ENCODE measurements at regions not wholly inside any gene's neighbourhood (a gene's known extent, or its start where the extent isn't known, plus 50 kb on each side); places are given as distances from the start of the nearest gene placed in this dataset.

GRCh38 chr13:22141716-22142115 lies 470.8 kb downstream of the FGF9 start:
- DNase-seq, result no peak

GRCh38 chr13:22143671-22144070 lies 472.8 kb downstream of the FGF9 start:
- DNase-seq, result no peak

DNA sequence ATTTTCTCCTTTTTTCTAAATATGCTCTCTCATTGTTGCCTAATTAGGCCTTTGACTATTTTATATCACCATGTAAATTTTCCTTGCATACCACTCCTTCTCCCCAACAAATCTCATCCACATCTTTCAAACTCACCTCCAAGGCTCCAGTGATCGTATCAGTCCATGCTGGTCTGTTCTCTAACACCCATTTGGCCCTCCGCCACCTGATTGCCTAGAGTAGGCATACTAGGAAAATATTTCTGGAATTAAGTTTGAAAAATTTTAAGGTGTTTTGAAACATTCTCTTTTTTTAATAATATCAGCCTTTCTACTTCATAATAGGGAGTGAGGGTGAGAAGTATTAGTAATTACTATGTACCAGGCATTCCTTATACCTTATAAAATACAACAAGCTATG lies 473.9 kb downstream of the FGF9 start:
- no peak for DNase-seq

- DNase-seq, result no peak
These were observed 477.3 kb downstream of the FGF9 start for GRCh38 chr13:22148187-22148586.

- DNase-seq, result no peak
These were observed 481.9 kb downstream of the FGF9 start for GRCh38 chr13:22152751-22153150.

- no peak for DNase-seq
These were observed 483.2 kb downstream of the FGF9 start for GRCh38 chr13:22154041-22154440.

GRCh38 chr13:22161871-22162270 lies 491.0 kb downstream of the FGF9 start:
- DNase-seq, result peak; percentile 38

DNA sequence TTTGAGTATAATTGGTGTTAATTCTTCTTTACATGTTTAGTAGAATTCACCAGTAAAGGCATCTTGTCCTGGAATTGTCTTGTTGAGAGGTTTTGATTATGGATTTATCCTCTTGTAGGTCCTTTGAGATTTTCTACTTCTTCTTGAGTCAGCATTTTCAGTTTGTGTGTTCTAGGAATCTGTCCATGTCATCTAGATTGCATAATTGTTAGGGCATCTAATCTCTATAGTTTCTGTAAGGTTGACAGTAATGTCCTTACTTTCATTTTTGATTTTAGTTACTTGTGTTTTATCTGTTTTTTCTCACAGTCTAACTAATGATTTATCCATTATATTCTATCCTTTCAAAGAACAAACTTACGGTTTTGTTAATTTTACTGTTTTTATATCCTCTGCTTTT lies 492.0 kb downstream of the FGF9 start:
- DNase-seq, result no peak

DNA sequence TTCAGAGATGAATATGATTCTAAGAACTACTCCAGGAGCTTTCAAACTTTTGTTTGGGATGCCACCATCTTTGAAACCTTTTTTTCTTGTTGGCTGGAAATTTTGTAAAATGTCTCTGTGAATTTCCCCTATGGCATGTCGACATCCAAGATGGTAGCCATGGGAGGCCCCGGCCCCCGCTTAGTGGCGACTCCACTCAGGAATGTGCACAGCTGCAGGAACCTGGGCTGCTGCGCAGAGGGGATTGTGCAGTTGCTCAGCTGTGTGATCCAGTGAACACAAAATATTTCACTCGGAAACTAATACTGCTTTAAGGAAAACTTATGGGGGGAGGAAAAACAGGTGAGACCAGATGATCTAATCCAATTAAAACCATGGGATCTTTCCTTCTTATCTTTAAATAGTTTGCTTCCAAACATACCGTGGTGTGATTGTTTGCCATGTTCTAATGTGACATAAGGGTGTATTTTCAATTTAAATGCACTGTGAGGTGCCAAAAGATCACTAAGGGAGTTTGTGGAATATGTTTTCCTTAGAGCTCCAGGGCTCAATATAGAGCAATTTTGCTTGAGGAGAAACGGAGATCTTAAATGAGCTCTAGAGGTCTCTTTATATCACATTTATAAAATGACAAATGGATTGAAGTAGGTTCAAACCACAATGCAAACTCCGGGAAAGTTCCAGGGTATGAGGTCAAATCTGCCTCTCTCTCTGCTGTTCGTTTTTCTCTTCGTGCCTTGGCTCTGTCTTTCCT lies 497.7 kb downstream of the FGF9 start:
- DNase-seq, result no peak

DNA sequence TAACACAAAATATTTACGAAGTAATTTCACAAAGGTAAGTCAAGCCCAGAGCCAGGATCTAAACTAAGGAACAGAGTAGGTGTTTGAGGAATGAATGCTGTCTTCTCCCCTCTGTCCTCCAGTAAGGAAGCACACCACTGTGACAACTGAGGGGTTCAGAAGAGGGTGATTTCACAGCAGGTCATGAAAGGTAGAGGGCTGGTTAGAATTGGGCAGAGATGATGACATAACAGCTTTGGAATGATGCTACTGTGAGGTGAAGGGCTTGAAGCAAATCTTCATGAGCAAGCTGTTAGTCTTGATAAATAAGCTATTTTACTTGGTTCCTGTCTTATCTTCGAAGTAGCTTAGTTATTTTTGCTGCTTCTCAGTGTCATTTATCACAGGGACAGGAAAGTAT lies 498.6 kb downstream of the FGF9 start:
- DNase-seq, result no peak

- no peak for DNase-seq
These were observed 502.7 kb downstream of the FGF9 start for GRCh38 chr13:22173610-22174009.

DNA sequence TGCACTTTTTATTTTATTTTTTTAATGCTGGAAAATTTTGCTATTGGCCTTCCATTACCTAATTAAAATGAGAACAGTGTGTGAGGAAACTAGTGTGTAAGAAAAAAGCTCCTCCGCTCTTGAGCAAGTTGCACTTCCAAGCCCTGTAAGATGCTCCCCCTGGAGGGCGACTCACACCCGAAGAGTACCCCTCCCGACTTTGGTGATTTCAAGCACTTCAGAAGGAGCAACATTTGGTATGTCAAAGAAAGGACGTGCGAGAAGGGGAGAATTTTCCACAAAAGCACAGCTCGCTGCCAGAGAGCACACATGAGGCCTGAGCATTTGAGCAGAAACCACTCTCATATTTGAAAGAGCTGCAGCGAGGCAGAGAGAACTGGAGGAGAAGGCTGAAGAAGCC lies 504.4 kb downstream of the FGF9 start:
- DNase-seq, result no peak

DNA sequence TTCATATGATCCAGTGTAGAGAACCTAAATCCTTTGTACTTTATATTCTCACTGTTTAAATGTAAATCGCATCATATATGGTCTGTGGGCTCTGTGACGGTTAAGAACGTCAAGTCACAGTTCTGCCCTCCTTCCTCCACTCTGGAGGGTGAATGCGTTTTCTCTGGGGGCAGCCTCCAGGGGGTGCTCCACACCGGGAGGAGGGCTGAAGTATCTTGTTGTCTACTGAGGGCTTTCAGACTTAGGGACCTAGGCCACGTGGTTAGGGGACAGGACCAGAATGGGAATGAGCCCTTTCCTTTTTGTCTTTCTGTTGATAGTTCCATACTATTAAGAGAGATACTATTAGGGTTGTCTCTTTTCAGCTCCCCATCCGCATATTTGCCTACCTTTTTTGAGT lies 504.9 kb downstream of the FGF9 start:
- no peak for DNase-seq

DNA sequence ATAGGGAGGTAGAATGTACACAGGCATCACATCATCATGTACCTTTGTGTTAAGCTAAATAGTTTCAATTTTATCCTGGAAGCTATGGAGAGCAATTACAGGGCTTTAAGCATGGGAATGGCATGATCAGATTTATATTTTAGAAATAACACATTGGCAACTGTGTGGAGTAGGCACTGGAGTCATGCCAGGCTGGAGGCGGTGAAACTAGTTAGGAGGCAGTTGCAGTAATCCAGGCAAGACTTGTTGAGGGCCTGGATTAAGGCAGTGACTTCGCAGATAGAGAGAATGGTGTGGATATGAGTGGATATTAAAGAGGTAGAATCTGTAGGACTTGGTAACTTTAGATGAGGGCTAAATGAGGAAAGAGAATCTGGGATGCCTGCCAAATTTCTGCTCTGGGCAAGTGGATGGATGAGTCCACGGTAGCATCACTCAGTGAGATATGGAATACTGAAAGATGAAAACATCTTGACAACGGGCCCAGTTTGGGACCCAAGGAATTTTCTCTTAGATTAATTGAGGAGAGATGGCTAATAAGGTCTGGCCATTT lies 506.2 kb downstream of the FGF9 start:
- no peak for DNase-seq

DNA sequence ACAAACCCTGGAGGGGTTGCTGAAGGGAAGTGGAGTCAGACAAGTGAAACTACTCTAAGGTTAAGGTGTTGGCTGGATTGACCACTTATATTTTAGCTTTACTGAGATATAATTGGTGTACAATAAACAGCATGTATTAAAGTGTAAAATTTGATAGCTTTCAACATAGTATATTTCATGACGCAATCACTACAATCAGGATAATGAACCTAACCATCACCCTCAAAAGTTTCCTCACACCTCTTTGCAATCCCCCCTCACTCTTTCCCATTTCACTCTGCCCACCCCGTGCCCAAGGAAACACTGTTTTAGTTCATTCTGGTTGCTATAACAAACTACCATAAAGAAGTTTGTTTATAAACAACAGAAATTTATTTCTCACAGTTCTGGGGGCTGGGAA lies 508.0 kb downstream of the FGF9 start:
- no peak for DNase-seq

DNA sequence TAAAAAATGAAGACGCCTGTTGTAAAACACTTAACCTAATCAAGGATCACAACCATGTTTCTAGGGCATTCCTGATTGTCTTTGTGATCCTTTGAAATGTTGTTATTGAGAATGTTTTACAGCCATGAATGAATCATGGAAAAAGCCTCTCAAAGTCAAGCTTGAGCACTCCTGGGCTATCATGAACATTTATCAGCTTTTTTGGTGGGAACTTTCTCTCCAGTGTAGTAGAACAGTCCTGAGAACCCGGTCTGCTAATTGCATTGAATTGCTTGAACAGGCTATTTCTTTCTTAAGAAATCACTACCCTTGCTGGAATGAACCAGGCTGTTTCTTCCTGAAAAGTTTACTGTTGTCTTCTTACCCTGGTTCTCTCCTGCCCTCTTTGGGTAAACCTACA lies 516.5 kb downstream of the FGF9 start:
- no peak for DNase-seq

DNA sequence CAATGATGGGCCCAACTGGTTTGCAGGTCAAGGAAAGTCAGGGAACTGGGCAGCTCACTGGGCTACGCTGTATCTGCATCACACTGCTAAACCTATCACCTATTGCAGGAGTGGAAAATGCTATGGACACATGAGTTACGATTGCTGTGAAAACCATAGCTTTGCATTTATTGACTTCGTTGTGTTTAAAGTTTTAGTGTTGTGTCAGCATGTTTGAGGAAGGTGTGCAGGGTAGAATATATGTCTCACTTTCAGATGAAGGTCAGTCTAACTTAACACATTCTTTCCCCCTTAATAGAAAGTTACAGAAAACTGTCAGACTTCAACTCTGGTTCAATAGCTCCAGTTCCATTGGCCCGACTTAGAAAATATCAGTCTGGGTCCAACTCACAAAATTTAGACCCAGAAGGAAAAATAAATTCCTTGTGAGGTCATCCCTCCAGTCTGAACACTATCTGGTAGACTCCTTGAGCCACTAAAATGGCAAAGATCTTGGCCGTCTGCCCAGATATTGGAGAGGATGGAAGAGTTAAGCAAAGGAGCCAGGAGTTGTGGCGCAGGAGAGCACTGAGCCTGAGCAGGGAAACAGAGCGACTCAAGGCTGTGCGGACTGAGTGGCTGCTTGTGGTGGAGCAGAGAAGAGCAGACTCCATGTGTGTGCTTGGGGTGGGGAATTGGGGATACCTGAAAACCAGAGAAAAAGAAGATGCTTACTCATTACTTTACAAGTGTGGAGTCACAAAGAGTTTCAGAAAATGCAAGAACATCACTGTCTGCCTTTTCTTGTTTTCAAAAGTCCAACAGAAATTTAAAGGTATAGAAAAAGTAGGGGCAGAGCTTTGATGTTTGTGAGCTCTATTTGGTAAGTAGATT lies 518.5 kb downstream of the FGF9 start:
- DNase-seq, result no peak

DNA sequence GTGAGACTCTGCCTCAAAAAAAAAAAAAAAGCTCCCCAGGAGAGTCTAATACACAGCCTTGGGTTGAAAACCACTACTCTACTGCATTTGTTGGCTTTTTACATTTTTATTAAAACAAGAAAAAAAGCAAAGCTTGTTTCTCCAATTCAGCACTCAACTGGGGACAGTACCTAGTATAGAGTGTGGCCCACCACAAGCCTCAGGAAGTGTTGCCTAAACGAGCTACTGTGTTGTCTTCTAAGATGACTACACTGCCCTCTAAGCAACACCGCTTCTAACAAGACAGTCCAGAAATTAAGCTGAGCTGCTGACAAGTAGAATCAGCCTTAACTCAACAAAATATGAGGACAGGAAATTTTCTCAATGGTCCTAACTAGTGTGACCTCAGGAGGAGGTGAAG lies 522.2 kb downstream of the FGF9 start:
- DNase-seq, result no peak

DNA sequence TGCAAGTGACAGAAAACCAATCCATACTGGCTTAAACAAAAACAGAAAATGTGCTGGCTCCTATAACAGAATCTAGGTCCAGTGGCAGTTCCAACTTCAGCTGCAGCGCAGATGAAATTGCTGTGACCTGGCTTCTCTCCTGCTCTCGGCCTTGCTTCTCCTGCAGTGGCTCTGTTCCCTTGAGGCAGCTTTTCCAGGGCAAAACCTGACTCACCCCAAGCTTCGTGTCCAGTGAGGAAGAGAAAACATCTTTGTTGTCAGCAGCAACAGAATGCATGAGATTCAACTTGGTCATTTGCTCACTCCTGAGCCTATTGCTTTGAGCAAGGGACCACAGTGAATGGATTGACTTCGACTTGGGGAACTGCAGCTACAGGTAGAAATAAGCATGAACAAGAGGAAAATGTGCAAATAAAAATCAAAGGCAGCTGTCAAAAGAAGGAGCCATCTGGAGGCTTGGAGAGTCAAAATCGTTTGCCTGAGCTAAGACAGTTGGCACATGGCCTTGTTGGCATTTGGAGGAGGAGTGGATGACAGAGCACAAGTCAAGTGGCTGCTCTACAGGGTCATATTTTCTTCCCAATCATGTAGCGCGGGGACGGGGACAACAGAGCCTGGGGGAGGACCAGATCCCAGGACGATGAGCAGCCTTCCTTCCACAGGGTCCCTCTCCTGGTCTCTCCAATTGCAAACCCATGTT lies 523.4 kb downstream of the FGF9 start:
- DNase-seq, result no peak

DNA sequence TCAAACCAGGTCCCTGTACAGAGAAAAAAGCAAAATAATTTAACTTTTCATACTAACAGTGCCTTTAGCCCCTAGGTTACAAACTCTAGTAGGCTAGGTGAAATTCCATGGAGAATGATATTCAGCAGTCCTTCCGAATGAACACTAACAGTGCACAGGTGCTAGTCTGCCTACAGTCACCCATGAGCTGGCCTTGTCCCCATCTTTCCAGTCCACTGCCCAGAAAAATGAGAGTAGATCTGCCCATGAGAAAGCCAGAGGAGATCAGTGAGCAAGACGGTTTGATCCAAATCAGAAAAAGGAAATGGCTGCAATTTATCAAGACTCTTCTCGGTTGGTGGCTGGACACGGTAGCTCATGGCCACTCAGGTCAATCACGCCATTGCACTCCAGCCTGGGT lies 524.9 kb downstream of the FGF9 start:
- no peak for DNase-seq

DNA sequence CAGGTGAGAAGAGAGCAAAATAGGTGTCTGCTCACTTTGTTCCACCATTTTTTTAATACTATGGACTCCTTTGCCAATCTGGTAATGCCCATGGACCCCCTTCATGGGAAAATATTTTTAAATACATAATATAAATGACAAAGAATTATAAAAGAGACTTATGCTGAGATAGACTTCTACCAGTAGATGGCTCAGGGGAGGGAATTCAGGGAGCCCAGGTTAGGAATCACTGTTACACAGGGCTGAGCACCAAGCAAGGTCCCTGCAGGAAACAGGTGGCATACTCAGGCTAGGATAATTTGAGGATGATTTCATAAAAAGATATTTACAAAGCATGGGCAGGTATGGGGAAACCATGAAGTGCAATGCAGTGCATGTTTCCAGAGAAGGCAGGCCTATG lies 525.9 kb downstream of the FGF9 start:
- no peak for DNase-seq

GRCh38 chr13:22198001-22198400 lies 527.1 kb downstream of the FGF9 start:
- no peak for DNase-seq

DNA sequence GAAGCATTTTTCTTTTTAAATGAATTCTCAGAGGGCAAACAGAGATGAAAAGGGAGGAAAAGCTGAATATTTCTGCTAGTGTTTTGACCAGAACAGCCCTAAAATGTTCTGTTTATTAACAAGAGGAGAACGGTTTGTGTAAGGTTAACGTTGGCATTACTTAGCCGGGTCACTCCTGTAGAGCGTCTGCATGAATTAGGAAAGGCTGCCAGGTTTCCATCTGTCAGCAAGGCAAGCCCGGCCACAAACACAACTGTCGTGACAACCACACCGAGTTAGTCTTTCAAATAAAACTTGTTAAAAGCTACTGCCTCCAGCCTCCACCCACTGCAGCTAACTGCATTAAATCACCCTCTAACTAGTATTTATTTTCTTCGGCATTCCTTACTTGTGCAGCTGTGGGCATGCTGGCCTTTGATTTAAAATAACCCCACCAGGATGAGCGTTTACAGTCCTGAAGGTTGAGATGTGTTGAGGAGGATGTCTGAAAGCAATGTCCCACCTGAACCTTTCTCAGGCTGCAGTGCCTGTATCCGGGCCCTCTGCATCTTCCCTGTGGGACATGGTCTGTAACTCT lies 527.9 kb downstream of the FGF9 start:
- no peak for DNase-seq

All from RPMI8226 (cell line).